Esophagus muscularis mucosa (tissue), 3 donors: ENCODE measurements at regions not wholly inside any gene's neighbourhood (a gene's known extent, or its start where the extent isn't known, plus 50 kb on each side); places are given as distances from the start of the nearest gene placed in this dataset.

Experiments
- small RNA-seq, 3 donors: library from RNA; depleted of rRNA; stranded (forward); fragments of <200 nt; gene quantifications; one replicate each; pipeline ENCODE3, GENCODE V24; 2016

Small RNA genes in the stretch of these regions (small RNA-seq; reads per million reads assigned to genes)
- gene RF01518 (0 reads per million in 3 donors), gene RNU1-128P (0 reads per million in 3 donors)
